ENCODE measurements at regions not wholly inside any gene's neighbourhood (a gene's known extent, or its start where the extent isn't known, plus 50 kb on each side); places are given as distances from the start of the nearest gene placed in this dataset.

- intact Hi-C loops (cut with DNase I, micrococcal nuclease) = no loop called here
- Histone ChIP-seq H3K36me3 (ENCODE audit: insufficient read depth, low read length) (no peaks in the 10 kb centered on the region), H3K4me1 (ENCODE audit: insufficient read depth, low read length) (no peaks in the 10 kb centered on the region), H3K4me3 (ENCODE audit: low read length) (no peak overlapping the region), H3K9me3 (ENCODE audit: control insufficient read depth in 1 of 2, insufficient read depth in 1 of 2, low read length in 2 of 2) (no peaks in the 10 kb centered on the region), H3K27me3 (ENCODE audit: control insufficient read depth in 1 of 2, insufficient read depth in 2 of 2, low read length in 2 of 2) (peaks cover 0 to 6% of the 10 kb centered on the region in 2 experiments), H3K27ac (ENCODE audit: low read depth in 1 of 2, low read length in 2 of 2) (no peak overlapping the region)
- H3K36me3 Mint-ChIP-seq (ENCODE audit: low read depth) = no peaks in the 10 kb centered on the region
- H3K27me3 Mint-ChIP-seq = peaks cover 38% of the 10 kb centered on the region
- H3K9me3 Mint-ChIP-seq = no peaks in the 10 kb centered on the region
- no peak for ATAC-seq (ENCODE audit: poor library complexity)
- no peak overlapping the region for H3K27ac Mint-ChIP-seq
- ChIA-PET CTCF (no interaction called here), POLR2A (no interaction called here)
- H3K4me1 Mint-ChIP-seq (ENCODE audit: low read depth) = no peaks in the 10 kb centered on the region
- no peak for DNase-seq
- TF ChIP-seq CTCF (IDR thresholded peaks at IDR 0.05) = no peak
- no peak overlapping the region for H3K4me3 Mint-ChIP-seq
Observed at GRCh38 chr11:112614605-112615004, 346.6 kb upstream of the NCAM1 start.

GRCh38 chr11:112615238-112615637, 346.0 kb upstream of the NCAM1 start:
- no peak for TF ChIP-seq CTCF (IDR thresholded peaks at IDR 0.05)
- ChIA-PET POLR2A (no interaction called here), CTCF (no interaction called here)
- no peak overlapping the region for H3K4me3 ChIP-seq (ENCODE audit: low read length)
- no peak for DNase-seq
- no peaks in the 10 kb centered on the region for H3K9me3 ChIP-seq (ENCODE audit: control insufficient read depth in 1 of 2, insufficient read depth in 1 of 2, low read length in 2 of 2)
- H3K9me3 Mint-ChIP-seq = no peaks in the 10 kb centered on the region
- no peaks in the 10 kb centered on the region for H3K36me3 Mint-ChIP-seq (ENCODE audit: low read depth)
- no peaks in the 10 kb centered on the region for H3K4me1 ChIP-seq (ENCODE audit: insufficient read depth, low read length)
- H3K27me3 Mint-ChIP-seq = peaks cover 37% of the 10 kb centered on the region
- H3K27me3 ChIP-seq (ENCODE audit: control insufficient read depth in 1 of 2, insufficient read depth in 2 of 2, low read length in 2 of 2) = peaks cover 0 to 4% of the 10 kb centered on the region in 2 experiments
- H3K4me3 Mint-ChIP-seq = no peak overlapping the region
- no peaks in the 10 kb centered on the region for H3K4me1 Mint-ChIP-seq (ENCODE audit: low read depth)
- H3K27ac Mint-ChIP-seq = no peak overlapping the region
- intact Hi-C loops (cut with DNase I, micrococcal nuclease) = no loop called here
- no peak overlapping the region for H3K27ac ChIP-seq (ENCODE audit: low read depth in 1 of 2, low read length in 2 of 2)
- no peak for ATAC-seq (ENCODE audit: poor library complexity)
- H3K36me3 ChIP-seq (ENCODE audit: insufficient read depth, low read length) = no peaks in the 10 kb centered on the region

- Histone ChIP-seq H3K4me1 (ENCODE audit: insufficient read depth, low read length) (no peaks in the 10 kb centered on the region), H3K27me3 (ENCODE audit: control insufficient read depth in 1 of 2, insufficient read depth in 2 of 2, low read length in 2 of 2) (peaks cover 0 to 4% of the 10 kb centered on the region in 2 experiments), H3K27ac (ENCODE audit: low read depth in 1 of 2, low read length in 2 of 2) (no peak overlapping the region), H3K36me3 (ENCODE audit: insufficient read depth, low read length) (no peaks in the 10 kb centered on the region), H3K4me3 (ENCODE audit: low read length) (no peak overlapping the region), H3K9me3 (ENCODE audit: control insufficient read depth in 1 of 2, insufficient read depth in 1 of 2, low read length in 2 of 2) (no peaks in the 10 kb centered on the region)
- Mint-ChIP-seq H3K4me1 (ENCODE audit: low read depth) (no peaks in the 10 kb centered on the region), H3K4me3 (no peak overlapping the region), H3K36me3 (ENCODE audit: low read depth) (no peaks in the 10 kb centered on the region), H3K9me3 (no peaks in the 10 kb centered on the region), H3K27me3 (peaks cover 35% of the 10 kb centered on the region), H3K27ac (no peak overlapping the region)
- intact Hi-C loops (cut with DNase I, micrococcal nuclease) = no loop called here
- TF ChIP-seq CTCF (IDR thresholded peaks at IDR 0.05) = no peak
- DNase-seq (peak in 2 of 14 experiments; percentile 5 to 19), ATAC-seq (ENCODE audit: poor library complexity) (no peak)
- ChIA-PET CTCF (no interaction called here), POLR2A (no interaction called here)
Observed at GRCh38 chr11:112615891-112616290, 345.3 kb upstream of the NCAM1 start.

Data from CD4-positive, alpha-beta T cell (primary cell).